ENCODE measurements at regions not wholly inside any gene's neighbourhood (a gene's known extent, or its start where the extent isn't known, plus 50 kb on each side); places are given as distances from the start of the nearest gene placed in this dataset.

DNA sequence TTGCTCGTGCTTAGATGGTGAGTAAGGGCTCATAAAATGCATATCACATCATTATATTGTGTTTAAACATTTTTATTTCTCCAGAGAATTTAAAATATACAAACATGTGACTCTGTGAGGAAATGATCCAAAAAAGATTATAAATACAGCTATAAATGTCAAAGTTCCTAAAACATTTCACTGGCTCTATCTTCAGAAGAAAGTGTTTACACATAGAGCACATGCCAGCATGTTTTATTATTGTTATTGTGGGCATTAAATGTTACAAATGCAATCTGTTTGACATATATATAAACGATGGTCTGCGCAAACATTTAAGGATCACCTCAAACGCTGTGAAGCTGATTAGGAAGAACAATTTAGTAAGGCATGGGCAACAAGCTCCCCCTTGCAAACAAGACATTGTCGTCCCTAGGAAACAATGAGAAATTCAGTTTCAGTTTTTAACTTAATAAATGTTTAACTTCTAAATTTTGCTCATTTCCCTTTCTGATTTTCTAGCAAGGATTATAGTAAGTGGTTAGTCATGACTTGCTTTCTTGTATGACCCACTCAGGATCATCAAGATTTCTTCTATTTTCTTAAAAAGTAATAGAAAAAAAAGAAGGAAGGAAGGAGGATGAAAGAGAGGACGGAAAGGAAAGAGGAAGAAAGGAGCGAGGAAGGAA lies 207.5 kb downstream of the SATB1 start:
- Histone ChIP-seq H3K23ac (ENCODE audit: insufficient read length, low read depth, low read length) (no peak overlapping the region), H3K18ac (ENCODE audit: insufficient read length, low read depth, low read length) (no peak overlapping the region), H3K79me1 (ENCODE audit: insufficient read depth, low read depth, low read length, poor library complexity, severe bottlenecking) (no peaks in the 10 kb centered on the region), H3K9me3 (ENCODE audit: control insufficient read depth, low read depth, low read length) (no peaks in the 10 kb centered on the region), H3T11ph (ENCODE audit: low read length) (no peak overlapping the region), H2BK12ac (ENCODE audit: insufficient read length, low read depth, low read length) (no peak overlapping the region), H2BK120ac (ENCODE audit: low read depth, low read length, poor library complexity, severe bottlenecking) (no peak overlapping the region), H2AFZ (ENCODE audit: low read length) (no peak overlapping the region), H3K4ac (ENCODE audit: low read depth, low read length) (no peak overlapping the region), H4K8ac (replicated peaks; ENCODE audit: insufficient read length, low read depth, low read length) (no peak overlapping the region), H2BK15ac (ENCODE audit: low read depth, low read length) (no peak overlapping the region), H3K9ac (ENCODE audit: extremely low read depth, insufficient read length, low read length) (no peak overlapping the region), H3K4me2 (ENCODE audit: insufficient read depth, insufficient read length, low read length) (no peak overlapping the region), H4K91ac (ENCODE audit: insufficient read length, low read depth, low read length) (no peak overlapping the region), H2BK5ac (ENCODE audit: insufficient read length, low read length) (no peak overlapping the region), H3K27ac (ENCODE audit: insufficient read length, low read depth, low read length) (no peak overlapping the region), H4K20me1 (ENCODE audit: control insufficient read depth, insufficient read depth, insufficient read length) (no peaks in the 10 kb centered on the region), H3K14ac (ENCODE audit: insufficient read depth, low read length) (no peak overlapping the region), H3K4me1 (ENCODE audit: insufficient read depth, low read length) (peaks cover 3% of the 10 kb centered on the region; the same call in 1 of the 2 replicates), H3K79me2 (ENCODE audit: insufficient read depth, low read length) (no peaks in the 10 kb centered on the region), H4K5ac (ENCODE audit: insufficient read length, low read depth, low read length) (no peak overlapping the region), H2AK5ac (ENCODE audit: insufficient read length, low read length) (no peak overlapping the region), H2BK20ac (ENCODE audit: low read depth, low read length, poor library complexity, severe bottlenecking) (no peak overlapping the region), H3K27me3 (ENCODE audit: insufficient read depth, low read length) (no peaks in the 10 kb centered on the region), H3K23me2 (ENCODE audit: insufficient read length, low read depth, low read length, poor library complexity, severe bottlenecking) (no peaks in the 10 kb centered on the region), H3K56ac (ENCODE audit: insufficient read length, low read depth, low read length) (no peak overlapping the region)
- no peaks in the 10 kb centered on the region for H3K27me3 Mint-ChIP-seq (ENCODE audit: low read depth)
- TF ChIP-seq, protein P1, sequence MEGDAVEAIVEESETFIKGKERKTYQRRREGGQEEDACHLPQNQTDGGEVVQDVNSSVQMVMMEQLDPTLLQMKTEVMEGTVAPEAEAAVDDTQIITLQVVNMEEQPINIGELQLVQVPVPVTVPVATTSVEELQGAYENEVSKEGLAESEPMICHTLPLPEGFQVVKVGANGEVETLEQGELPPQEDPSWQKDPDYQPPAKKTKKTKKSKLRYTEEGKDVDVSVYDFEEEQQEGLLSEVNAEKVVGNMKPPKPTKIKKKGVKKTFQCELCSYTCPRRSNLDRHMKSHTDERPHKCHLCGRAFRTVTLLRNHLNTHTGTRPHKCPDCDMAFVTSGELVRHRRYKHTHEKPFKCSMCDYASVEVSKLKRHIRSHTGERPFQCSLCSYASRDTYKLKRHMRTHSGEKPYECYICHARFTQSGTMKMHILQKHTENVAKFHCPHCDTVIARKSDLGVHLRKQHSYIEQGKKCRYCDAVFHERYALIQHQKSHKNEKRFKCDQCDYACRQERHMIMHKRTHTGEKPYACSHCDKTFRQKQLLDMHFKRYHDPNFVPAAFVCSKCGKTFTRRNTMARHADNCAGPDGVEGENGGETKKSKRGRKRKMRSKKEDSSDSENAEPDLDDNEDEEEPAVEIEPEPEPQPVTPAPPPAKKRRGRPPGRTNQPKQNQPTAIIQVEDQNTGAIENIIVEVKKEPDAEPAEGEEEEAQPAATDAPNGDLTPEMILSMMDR (conservative IDR thresholded peaks at IDR 0.05): no peak
- no peak overlapping the region for H3K27ac Mint-ChIP-seq
- H3K9me3 Mint-ChIP-seq: no peaks in the 10 kb centered on the region
- no peak for DNase-seq
- peaks cover 18 to 21% of the 10 kb centered on the region in 2 experiments for H3K4me1 Mint-ChIP-seq
- H3K36me3 Mint-ChIP-seq (ENCODE audit: insufficient read depth in 1 of 3, low read depth in 3 of 3): no peaks in the 10 kb centered on the region
- WGBS (ENCODE audit: extremely low coverage, insufficient read length, low lambda C conversion rate): 100% methylated on average over 2 of the region's 7 CpGs
- no peak overlapping the region for H3K4me3 Mint-ChIP-seq
